Endothelial cell (in vitro differentiated cells): ENCODE measurements at regions not wholly inside any gene's neighbourhood (a gene's known extent, or its start where the extent isn't known, plus 50 kb on each side); places are given as distances from the start of the nearest gene placed in this dataset.

Source experiments
- DNase-seq: peaks from one replicate; pipeline ENCODE4 v3.0.0; 2021; ENCODE audit warnings: low spot score
- H3K27ac Mint-ChIP-seq: one replicate; pipeline ENCODE4 v1.8.0; 2021; ENCODE audit warnings: mixed read lengths, inconsistent platforms; ENCODE audit not compliant: unreplicated experiment
- H3K27me3 Mint-ChIP-seq: one replicate; pipeline ENCODE4 v1.8.0; 2021; ENCODE audit warnings: mild to moderate bottlenecking, moderate library complexity, mixed read lengths, inconsistent platforms; ENCODE audit not compliant: unreplicated experiment
- H3K36me3 Mint-ChIP-seq: one replicate; pipeline ENCODE4 v1.8.0; 2021; ENCODE audit warnings: mild to moderate bottlenecking, low read depth, mixed read lengths, inconsistent platforms; ENCODE audit not compliant: unreplicated experiment
- H3K4me1 Mint-ChIP-seq: one replicate; pipeline ENCODE4 v1.8.0; 2021; ENCODE audit warnings: mild to moderate bottlenecking, mixed read lengths, inconsistent platforms; ENCODE audit not compliant: unreplicated experiment
- H3K4me3 Mint-ChIP-seq: one replicate; pipeline ENCODE4 v1.8.0; 2021; ENCODE audit warnings: mild to moderate bottlenecking, mixed read lengths, inconsistent platforms; ENCODE audit not compliant: unreplicated experiment
- H3K9me3 Mint-ChIP-seq: one replicate; pipeline ENCODE4 v1.8.0; 2021; ENCODE audit warnings: mixed read lengths, inconsistent platforms; ENCODE audit not compliant: unreplicated experiment
- CTCF ChIP-seq: fragments of 200-600 bp; sonication (generic); IDR thresholded peaks from one replicate; pipeline ENCODE4 v1.5.0; 2021; ENCODE audit warnings: antibody characterized with exemption; ENCODE audit not compliant: unreplicated experiment

GRCh38 chr6:16854986-16855385, 93.7 kb upstream of the ATXN1 start:
- Mint-ChIP-seq H3K9me3 (no peaks in the 10 kb centered on the region), H3K27ac (no peak overlapping the region), H3K4me3 (no peak overlapping the region), H3K36me3 (no peaks in the 10 kb centered on the region), H3K27me3 (no peaks in the 10 kb centered on the region), H3K4me1 (peaks cover 22% of the 10 kb centered on the region)
- no peak for DNase-seq
- TF ChIP-seq CTCF, result no peak

GRCh38 chr6:16852671-16853070, 91.4 kb upstream of the ATXN1 start:
- Mint-ChIP-seq H3K4me1 (peaks cover 33% of the 10 kb centered on the region), H3K27ac (no peak overlapping the region)

GRCh38 chr6:16851758-16852157, 90.5 kb upstream of the ATXN1 start:
- Mint-ChIP-seq H3K36me3 (no peaks in the 10 kb centered on the region), H3K4me3 (no peak overlapping the region), H3K9me3 (no peaks in the 10 kb centered on the region), H3K27me3 (no peaks in the 10 kb centered on the region), H3K4me1 (peaks cover 33% of the 10 kb centered on the region), H3K27ac (no peak overlapping the region)
- no peak for DNase-seq
- no peak for TF ChIP-seq CTCF

More at GRCh38 chr6:16852671-16853070, 91.4 kb upstream of the ATXN1 start:
- no peaks in the 10 kb centered on the region for H3K27me3 Mint-ChIP-seq
- no peaks in the 10 kb centered on the region for H3K36me3 Mint-ChIP-seq
- no peak for TF ChIP-seq CTCF
- DNase-seq, result no peak
- no peak overlapping the region for H3K4me3 Mint-ChIP-seq
- no peaks in the 10 kb centered on the region for H3K9me3 Mint-ChIP-seq

GRCh38 chr6:16851044-16851540, 89.8 kb upstream of the ATXN1 start:
- no peak for TF ChIP-seq CTCF
- DNase-seq, result no peak
- H3K36me3 Mint-ChIP-seq, result no peaks in the 10 kb centered on the region
- H3K4me1 Mint-ChIP-seq, result peaks cover 33% of the 10 kb centered on the region
- H3K9me3 Mint-ChIP-seq, result no peaks in the 10 kb centered on the region
- no peaks in the 10 kb centered on the region for H3K27me3 Mint-ChIP-seq
- H3K27ac Mint-ChIP-seq, result peak overlapping the region; percentile 45
- H3K4me3 Mint-ChIP-seq, result no peak overlapping the region

GRCh38 chr6:16850681-16851026, 89.4 kb upstream of the ATXN1 start:
- no peaks in the 10 kb centered on the region for H3K36me3 Mint-ChIP-seq
- no peaks in the 10 kb centered on the region for H3K9me3 Mint-ChIP-seq
- no peak overlapping the region for H3K4me3 Mint-ChIP-seq
- H3K4me1 Mint-ChIP-seq, result peaks cover 33% of the 10 kb centered on the region
- peak overlapping the region; percentile 45 for H3K27ac Mint-ChIP-seq
- no peak for TF ChIP-seq CTCF
- DNase-seq, result no peak
- no peaks in the 10 kb centered on the region for H3K27me3 Mint-ChIP-seq
